H1 (cell line): ENCODE measurements at regions not wholly inside any gene's neighbourhood (a gene's known extent, or its start where the extent isn't known, plus 50 kb on each side); places are given as distances from the start of the nearest gene placed in this dataset.

Source experiments
- CTCF ChIA-PET: fragments of 300-600 bp; sonication (Branson Sonifier 250); formaldehyde crosslinking; loops from one replicate; lab custom pipeline; 2021; ENCODE audit not compliant: partially characterized antibody; lab: Charles Lee
- POLR2A ChIA-PET: fragments of 300-600 bp; sonication (Branson Sonifier 250); formaldehyde crosslinking; loops from one replicate; lab custom pipeline; 2021; ENCODE audit warnings: inconsistent platforms; ENCODE audit not compliant: partially characterized antibody; lab: Charles Lee
- DNase-seq, 2 experiments: peaks; one replicate each; pipeline versions ENCODE4 v3.0.0 to v3.0.0-alpha.2; 2010 to 2022; ENCODE audit warnings: low spot score in 2 of 2, low read depth in 1 of 2, mixed read lengths in 1 of 2
- FAIRE-seq: peaks from 2 replicates; lab custom pipeline; 2011; peaks lifted over from hg19 to GRCh38; lab: Jason Lieb, UNC
- H2AFZ ChIP-seq: 2 replicates; pipeline ENCODE4 v1.8.1; 2012; ENCODE audit warnings: low read length, inconsistent platforms
- H2AK5ac ChIP-seq: 2 replicates; pipeline ENCODE4 v1.6.1; 2013; ENCODE audit warnings: low read depth, low read length
- H2BK120ac ChIP-seq: replicated peaks from 2 replicates; pipeline ENCODE3; 2013; ENCODE audit warnings: low read depth, low read length, inconsistent platforms
- H2BK12ac ChIP-seq: 2 replicates; pipeline ENCODE4 v1.6.1; 2013; ENCODE audit warnings: low read depth, low read length
- H2BK15ac ChIP-seq: 2 replicates; pipeline ENCODE4 v1.6.1; 2013; ENCODE audit warnings: low read length
- H2BK20ac ChIP-seq: 2 replicates; pipeline ENCODE4 v1.6.1; 2013; ENCODE audit warnings: low read length
- H2BK5ac ChIP-seq: 2 replicates; pipeline ENCODE4 v1.6.1; 2013; ENCODE audit warnings: low read depth, low read length
- H3K14ac ChIP-seq: 2 replicates; pipeline ENCODE4 v1.6.1; 2013; ENCODE audit warnings: inconsistent platforms; ENCODE audit not compliant: insufficient read length
- H3K18ac ChIP-seq: 2 replicates; pipeline ENCODE4 v1.6.1; 2013; ENCODE audit warnings: low read length; ENCODE audit errors: extremely low read depth
- H3K23ac ChIP-seq: 2 replicates; pipeline ENCODE4 v1.6.1; 2013; ENCODE audit warnings: inconsistent platforms; ENCODE audit not compliant: insufficient read length
- H3K23me2 ChIP-seq: 2 replicates; pipeline ENCODE4 v1.6.1; 2013; ENCODE audit warnings: low read depth, low read length
- H3K27ac ChIP-seq: 2 replicates; pipeline ENCODE4 v1.6.1; 2011; ENCODE audit warnings: low read depth, low read length, inconsistent platforms
- H3K27me3 ChIP-seq, 4 experiments: replicated peaks in 1 of 4; 1 replicate in 1 of 4; 2 replicates in 3 of 4; pipeline versions ENCODE4 v1.6.1 to v1.8.1; 2011 to 2013; ENCODE audit warnings: low read length in 3 of 4, mild to moderate bottlenecking in 3 of 4, inconsistent platforms in 2 of 4, mixed read lengths in 2 of 4, moderate library complexity in 1 of 4; ENCODE audit not compliant: control insufficient read depth in 3 of 4, insufficient read depth in 3 of 4; ENCODE audit errors: extremely low read depth in 1 of 4
- H3K36me3 ChIP-seq, 4 experiments: 2 replicates each; pipeline versions ENCODE4 v1.6.1 to v1.8.1; 2011 to 2013; ENCODE audit warnings: mild to moderate bottlenecking in 4 of 4, low read length in 3 of 4, moderate library complexity in 2 of 4, control low read depth in 1 of 4, inconsistent platforms in 1 of 4; ENCODE audit not compliant: insufficient read depth in 4 of 4, control insufficient read depth in 2 of 4
- H3K4ac ChIP-seq: replicated peaks from 2 replicates; pipeline ENCODE3; 2013; ENCODE audit warnings: low read length, low read depth, mixed read lengths, inconsistent platforms; ENCODE audit not compliant: insufficient read length
- H3K4me1 ChIP-seq, 4 experiments: replicated peaks in 1 of 4; 1 replicate in 1 of 4; 2 replicates in 3 of 4; pipeline versions ENCODE4 v1.6.1 to v1.8.1; 2011 to 2013; ENCODE audit warnings: low read length in 3 of 4, inconsistent platforms in 2 of 4, mixed read lengths in 1 of 4; ENCODE audit not compliant: insufficient read depth in 4 of 4, control insufficient read depth in 3 of 4
- H3K4me2 ChIP-seq, 2 experiments: 2 replicates each; pipeline versions ENCODE4 v1.6.1 to v1.8.1; 2011 to 2013; ENCODE audit warnings: low read depth in 2 of 2, low read length in 2 of 2, control low read depth in 1 of 2, inconsistent platforms in 1 of 2, mild to moderate bottlenecking in 1 of 2; ENCODE audit not compliant: insufficient read depth in 1 of 2
- H3K4me3 ChIP-seq, 4 experiments: fragments of 200-600, 300-600 bp in 1 of 4; sonication (generic), shearing (Covaris generic), sonication (Bioruptor Twin) in 1 of 4; 2 replicates each; pipeline versions ENCODE4 v1.5.1 to v1.8.1; 2011 to 2016; ENCODE audit warnings: low read length in 4 of 4, low read depth in 3 of 4, control low read depth in 2 of 4, inconsistent platforms in 2 of 4, mild to moderate bottlenecking in 2 of 4, mixed read lengths in 1 of 4, moderate library complexity in 1 of 4; ENCODE audit not compliant: insufficient read depth in 2 of 4; ENCODE audit errors: extremely low read depth in 1 of 4
- H3K56ac ChIP-seq: replicated peaks from 2 replicates; pipeline ENCODE3; 2013; ENCODE audit warnings: low read depth, mild to moderate bottlenecking, mixed read lengths, low read length, inconsistent platforms; ENCODE audit not compliant: insufficient read length
- H3K79me1 ChIP-seq: 2 replicates; pipeline ENCODE4 v1.6.1; 2013; ENCODE audit warnings: low read depth, low read length, control low read depth
- H3K79me2 ChIP-seq, 2 experiments: 2 replicates each; pipeline versions ENCODE4 v1.6.1 to v1.8.1; 2012 to 2013; ENCODE audit warnings: low read length in 2 of 2, mild to moderate bottlenecking in 2 of 2, inconsistent platforms in 1 of 2; ENCODE audit not compliant: insufficient read depth in 2 of 2, control insufficient read depth in 1 of 2
- H3K9ac ChIP-seq, 4 experiments: replicated peaks in 1 of 4; 1 replicate in 1 of 4; 2 replicates in 3 of 4; pipeline versions ENCODE4 v1.6.1 to v1.8.1; 2011 to 2013; ENCODE audit warnings: low read depth in 3 of 4, low read length in 3 of 4, control low read depth in 2 of 4, mild to moderate bottlenecking in 2 of 4, moderate library complexity in 2 of 4, inconsistent platforms in 1 of 4; ENCODE audit errors: extremely low read depth in 1 of 4
- H3K9me3 ChIP-seq, 2 experiments: 2 replicates each; pipeline versions ENCODE4 v1.6.1 to v1.8.1; 2012 to 2013; ENCODE audit warnings: mild to moderate bottlenecking in 2 of 2, moderate library complexity in 2 of 2, control low read depth in 1 of 2, inconsistent platforms in 1 of 2, low read depth in 1 of 2, low read length in 1 of 2, mixed read lengths in 1 of 2; ENCODE audit not compliant: insufficient read depth in 2 of 2
- H4K20me1 ChIP-seq, 2 experiments: replicated peaks in 1 of 2; 2 replicates each; pipeline versions ENCODE3 to v1.8.1; 2011 to 2013; ENCODE audit warnings: inconsistent platforms in 2 of 2, low read length in 2 of 2, mild to moderate bottlenecking in 1 of 2; ENCODE audit not compliant: insufficient read depth in 2 of 2, control insufficient read depth in 1 of 2
- H4K5ac ChIP-seq: 2 replicates; pipeline ENCODE4 v1.6.1; 2013; ENCODE audit warnings: low read length, low read depth, mixed read lengths, inconsistent platforms; ENCODE audit not compliant: insufficient read length
- H4K8ac ChIP-seq: 2 replicates; pipeline ENCODE4 v1.8.0; 2013; ENCODE audit warnings: mild to moderate bottlenecking, moderate library complexity, low read length, inconsistent platforms; ENCODE audit not compliant: insufficient read depth; ENCODE audit errors: extremely low read depth
- H4K91ac ChIP-seq: replicated peaks from 2 replicates; pipeline ENCODE3; 2013; ENCODE audit warnings: low read length, mixed read lengths, inconsistent platforms; ENCODE audit not compliant: insufficient read length
- CBX5 ChIP-seq: fragments of 300-800, 300-1000 bp; sonication (generic); IDR thresholded peaks from 2 replicates; pipeline ENCODE4 v1.7.1; 2016; ENCODE audit warnings: antibody characterized with exemption, low read length, low read depth
- EGR1 ChIP-seq: IDR thresholded peaks from 2 replicates; pipeline ENCODE4 v1.6.1; 2011; ENCODE audit warnings: low read depth, low read length, borderline replicate concordance
- HDAC2 ChIP-seq, 2 experiments: fragments of 300-600 bp in 1 of 2; sonication (generic) in 1 of 2; IDR thresholded peaks; 2 replicates each; pipeline ENCODE4 v1.6.1; 2011 to 2012; ENCODE audit warnings: low read depth in 2 of 2, low read length in 2 of 2, mild to moderate bottlenecking in 2 of 2, moderate library complexity in 2 of 2, borderline replicate concordance in 1 of 2, inconsistent platforms in 1 of 2
- POU5F1 ChIP-seq: IDR thresholded peaks from 2 replicates; pipeline ENCODE4 v1.6.1; 2011; ENCODE audit warnings: low read depth, mild to moderate bottlenecking, low read length, moderate library complexity
- RFX5 ChIP-seq: IDR thresholded peaks from 2 replicates; pipeline ENCODE4 v1.6.1; 2011; ENCODE audit warnings: low read depth, low read length, improper control_type of control experiment, borderline replicate concordance
- SAP30 ChIP-seq: fragments of 300-600 bp; sonication (generic); IDR thresholded peaks from 2 replicates; pipeline ENCODE4 v1.7.1; 2012; ENCODE audit warnings: low read length, moderate library complexity, mild to moderate bottlenecking, inconsistent platforms; ENCODE audit not compliant: insufficient read depth, insufficient replicate concordance
- SIX5 ChIP-seq: IDR thresholded peaks from 2 replicates; pipeline ENCODE4 v1.6.1; 2011; ENCODE audit warnings: mild to moderate bottlenecking, low read depth, low read length
- TAF7 ChIP-seq: optimal IDR thresholded peaks from 2 replicates; pipeline ENCODE3; 2011; ENCODE audit warnings: low read depth, mild to moderate bottlenecking, inconsistent platforms, low read length, moderate library complexity, borderline replicate concordance
- TEAD4 ChIP-seq: IDR thresholded peaks from 2 replicates; pipeline ENCODE4 v1.6.1; 2012; ENCODE audit warnings: low read depth, low read length, inconsistent platforms, mixed read lengths
- USF2 ChIP-seq: IDR thresholded peaks from 2 replicates; pipeline ENCODE4 v1.6.1; 2011; ENCODE audit warnings: low read length, improper control_type of control experiment
- WGBS, 2 experiments: shearing (Covaris generic) in 1 of 2; methylation state at CpG; one replicate each; pipeline versions ENCODE4 v1.1.6 to v1.1.7; 2013 to 2015; ENCODE audit warnings: low lambda C conversion rate in 2 of 2, mixed read lengths in 2 of 2, inconsistent platforms in 1 of 2, low coverage in 1 of 2, missing lambda C conversion rate in 1 of 2; ENCODE audit not compliant: insufficient replicate concordance in 2 of 2, insufficient coverage in 1 of 2, insufficient read length in 1 of 2; ENCODE audit errors: extremely low coverage in 1 of 2, missing lambda C conversion rate in 1 of 2; 5-methylcytosine and 5-hydroxymethylcytosine counted together

- POLR2A ChIA-PET, result interaction anchor here (0.8 kb wide), 1 partner anchor 27 kb away, joined by 3 read pairs; no protein-coding TSS in a partner anchor
- Histone ChIP-seq H3K14ac (no peak overlapping the region), H2BK120ac (no peak overlapping the region), H3K4me2 (no peak overlapping the region), H2BK15ac (no peak overlapping the region), H3K4me3 (no peak overlapping the region), H3K23me2 (no peaks in the 10 kb centered on the region), H3K9ac (no peak overlapping the region), H3K36me3 (no peaks in the 10 kb centered on the region), H4K5ac (no peak overlapping the region), H3K18ac (no peak overlapping the region), H2AFZ (no peak overlapping the region), H2BK12ac (no peak overlapping the region), H2BK5ac (no peak overlapping the region), H3K56ac (no peak overlapping the region), H4K20me1 (no peaks in the 10 kb centered on the region), H4K8ac (no peak overlapping the region), H4K91ac (no peak overlapping the region), H2AK5ac (no peak overlapping the region), H3K23ac (no peak overlapping the region), H2BK20ac (no peak overlapping the region), H3K9me3 (no peaks in the 10 kb centered on the region), H3K4me1 (no peaks in the 10 kb centered on the region), H3K79me1 (no peaks in the 10 kb centered on the region), H3K27ac (no peak overlapping the region), H3K27me3 (no peaks in the 10 kb centered on the region), H3K4ac (no peak overlapping the region), H3K79me2 (no peaks in the 10 kb centered on the region)
- DNase-seq (no peak), FAIRE-seq (no peak)
- TF ChIP-seq EGR1 (no peak), USF2 (no peak), SIX5 (no peak), TAF7 (no peak), SAP30 (no peak), RFX5 (no peak), HDAC2 (IDR thresholded peaks at IDR 0.05; ENCODE audit: borderline replicate concordance in 1 of 2, low read depth in 2 of 2, low read length in 2 of 2) (no peak), POU5F1 (no peak), CBX5 (no peak), TEAD4 (no peak)
- 92% methylated on average over 21 of the region's 37 CpGs; no CpG with 5 or more reads in 1 of the 2 experiments for WGBS, 2 experiments
- CTCF ChIA-PET, result interaction anchor here (0.6 kb wide), 1 partner anchor 901 kb away, joined by 4 read pairs; no protein-coding TSS in a partner anchor
These were observed 59.6 kb upstream of the ZNF599 start for GRCh38 chr19:34832581-34833112.
